ENCODE measurements at regions not wholly inside any gene's neighbourhood (a gene's known extent, or its start where the extent isn't known, plus 50 kb on each side); places are given as distances from the start of the nearest gene placed in this dataset.

GRCh38 chr14:104343690-104344640 lies 205.6 kb downstream of the KIF26A start:
- DNase-seq, result no peak

DNA sequence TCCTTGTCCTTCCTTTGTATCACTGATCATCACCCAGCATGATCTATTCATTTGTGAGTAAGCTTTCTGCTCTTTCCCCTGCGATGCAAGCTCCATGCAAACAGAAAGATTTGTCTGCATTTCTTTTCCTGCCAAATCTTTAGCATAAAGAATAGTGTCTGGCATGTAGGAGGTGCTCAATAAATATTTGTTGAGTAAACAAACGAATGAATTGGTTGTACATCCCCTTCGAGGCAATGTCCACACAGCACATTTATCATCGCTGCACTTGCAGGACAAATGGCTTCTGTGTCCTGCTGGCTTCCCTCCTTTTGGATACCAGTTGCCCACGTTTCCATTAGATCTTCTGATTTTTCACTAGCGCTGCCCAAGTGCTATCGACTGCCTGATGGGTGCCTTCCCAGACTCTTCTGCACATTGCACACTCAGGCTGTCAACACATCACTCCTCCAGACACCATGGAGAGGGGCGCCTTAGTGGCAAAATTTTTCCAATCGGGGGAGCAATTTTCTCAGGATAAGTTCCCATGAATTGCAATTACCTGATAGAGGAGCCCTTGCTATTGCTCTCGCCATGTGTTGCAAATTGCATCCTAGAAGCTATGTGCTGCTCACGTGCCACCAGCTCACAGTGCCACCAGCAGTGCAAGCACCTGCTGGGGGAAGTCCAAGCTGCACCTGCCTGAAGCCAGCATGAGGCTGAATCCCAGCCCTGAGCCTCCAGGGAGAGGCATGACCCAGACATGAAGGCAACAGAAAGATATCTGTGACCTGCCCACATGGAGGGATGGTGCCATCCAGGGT lies 206.6 kb downstream of the KIF26A start:
- no peak for DNase-seq

DNA sequence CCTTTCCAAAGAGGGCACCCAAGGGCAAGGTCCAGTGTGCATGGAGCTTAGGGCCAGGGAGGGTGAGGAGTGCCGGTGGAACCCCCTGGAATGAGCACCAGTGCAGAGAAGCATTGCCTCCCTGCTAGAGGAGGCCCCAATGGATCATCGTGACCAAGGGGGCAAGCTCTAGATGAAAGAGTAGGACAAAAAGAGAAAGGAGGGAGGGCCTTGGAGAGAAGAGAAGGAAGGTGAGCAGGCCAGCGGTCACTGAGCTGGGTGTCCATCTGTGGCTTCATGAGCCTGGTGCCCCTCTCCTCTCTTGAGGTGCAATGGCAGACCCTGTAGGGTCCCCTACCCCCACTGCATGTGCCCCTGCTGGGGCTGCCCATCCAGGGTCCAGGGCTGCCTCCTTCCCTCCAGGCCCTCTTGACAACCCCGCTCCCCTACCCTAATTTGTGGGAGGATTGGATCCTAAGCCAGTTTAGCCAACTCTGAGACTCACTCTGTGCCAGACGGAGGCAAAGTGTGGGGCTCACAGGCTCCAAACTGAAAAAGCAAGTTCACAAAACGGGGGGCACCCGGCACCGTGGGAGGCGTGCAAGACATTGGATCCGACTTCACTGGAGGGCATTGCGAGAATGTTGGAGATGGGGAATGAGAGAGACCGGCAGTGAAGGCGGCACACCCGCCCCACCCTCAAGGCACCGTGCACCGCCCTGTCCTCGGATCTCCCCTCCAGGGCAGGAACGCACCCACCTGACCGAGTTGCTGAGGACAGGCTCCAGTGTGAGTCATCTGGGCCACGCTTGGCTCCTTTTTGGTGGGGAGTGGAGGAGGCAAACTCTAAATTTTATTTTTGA lies 207.5 kb downstream of the KIF26A start:
- DNase-seq, result no peak

- DNase-seq, result no peak
Observed at GRCh38 chr14:104346608-104347007, 208.2 kb downstream of the KIF26A start.

GRCh38 chr14:104348741-104349140 lies 210.4 kb downstream of the KIF26A start:
- no peak for DNase-seq

GRCh38 chr14:104349950-104350349 lies 211.6 kb downstream of the KIF26A start:
- DNase-seq, result no peak

- DNase-seq, result no peak
Observed at GRCh38 chr14:104350463-104351185, 212.2 kb downstream of the KIF26A start.

- DNase-seq, result no peak
Observed at GRCh38 chr14:104351849-104352492, 213.6 kb downstream of the KIF26A start.

DNA sequence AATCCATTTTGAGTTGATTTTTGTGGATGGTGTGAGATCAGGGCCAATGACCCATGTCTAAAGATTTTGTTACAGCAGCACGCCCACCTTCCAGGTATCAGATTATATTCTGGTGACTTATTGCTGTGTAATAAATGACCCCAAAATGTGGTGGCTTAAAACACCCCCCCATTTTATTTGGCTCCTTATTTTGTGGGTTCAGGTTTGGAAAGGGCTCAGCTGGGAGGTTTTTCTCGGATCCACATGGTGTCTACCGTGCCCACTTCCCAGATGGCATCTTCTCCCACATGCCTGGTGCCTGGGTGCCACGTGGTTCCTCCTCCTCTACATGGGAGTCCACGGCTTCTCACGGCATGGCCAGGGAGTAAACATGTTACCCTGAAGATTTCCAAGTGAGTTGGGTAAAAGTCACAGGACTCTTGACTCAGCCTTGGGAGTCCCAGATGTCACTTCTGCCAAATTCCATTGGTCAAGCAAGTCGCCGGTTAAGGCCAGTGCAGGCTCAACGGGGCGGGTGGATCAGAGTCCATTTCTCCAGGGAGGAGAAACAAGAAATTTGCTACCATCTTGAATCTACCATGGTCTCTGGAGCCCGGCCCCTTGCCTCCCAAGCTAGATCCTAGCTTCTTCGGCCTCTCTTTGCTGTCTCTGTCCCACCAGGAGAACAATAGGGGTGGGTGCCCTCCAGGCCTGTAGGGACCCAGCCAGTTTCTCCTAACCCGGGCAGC lies 214.3 kb downstream of the KIF26A start:
- DNase-seq, result no peak

GRCh38 chr14:104353221-104353920 lies 215.0 kb downstream of the KIF26A start:
- DNase-seq, result no peak

DNA sequence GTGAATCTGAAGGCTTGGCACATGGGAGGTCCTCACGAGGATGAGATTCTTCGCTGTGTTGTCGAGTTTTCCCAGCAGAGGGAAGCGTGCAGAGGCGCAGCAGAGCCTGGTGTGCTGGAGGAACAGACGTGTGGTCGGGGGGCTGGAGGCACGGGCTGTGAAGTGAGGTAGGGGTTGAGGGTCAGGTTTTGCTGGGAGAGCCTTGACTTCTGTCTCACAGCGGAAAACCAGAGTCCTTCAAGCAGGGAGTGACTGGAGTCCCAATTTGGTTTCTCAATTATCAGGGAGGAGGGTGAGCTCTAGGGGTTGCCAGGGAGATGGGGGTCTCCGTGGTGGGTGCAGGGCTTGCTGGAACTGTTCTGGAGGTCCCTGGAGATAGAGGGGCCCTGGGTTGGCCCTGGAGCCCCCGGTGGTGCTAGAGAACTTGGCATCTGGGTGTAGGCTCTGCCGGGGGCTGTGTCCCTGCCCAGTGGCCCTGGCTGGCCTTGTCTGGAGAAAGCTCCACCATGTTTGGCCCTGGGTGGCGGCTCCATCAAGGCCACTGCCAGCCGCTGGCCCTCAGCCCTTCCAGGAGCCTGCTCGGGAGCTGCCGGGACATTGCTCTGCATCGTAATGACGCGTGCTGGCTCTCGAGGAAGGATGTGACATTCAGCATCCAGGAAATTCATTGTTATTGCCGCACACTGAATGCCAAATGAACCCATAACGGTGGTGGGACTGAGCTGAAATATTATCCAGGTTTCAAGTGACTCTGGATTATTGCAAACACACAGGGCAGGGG lies 215.7 kb downstream of the KIF26A start:
- DNase-seq, result no peak

DNA sequence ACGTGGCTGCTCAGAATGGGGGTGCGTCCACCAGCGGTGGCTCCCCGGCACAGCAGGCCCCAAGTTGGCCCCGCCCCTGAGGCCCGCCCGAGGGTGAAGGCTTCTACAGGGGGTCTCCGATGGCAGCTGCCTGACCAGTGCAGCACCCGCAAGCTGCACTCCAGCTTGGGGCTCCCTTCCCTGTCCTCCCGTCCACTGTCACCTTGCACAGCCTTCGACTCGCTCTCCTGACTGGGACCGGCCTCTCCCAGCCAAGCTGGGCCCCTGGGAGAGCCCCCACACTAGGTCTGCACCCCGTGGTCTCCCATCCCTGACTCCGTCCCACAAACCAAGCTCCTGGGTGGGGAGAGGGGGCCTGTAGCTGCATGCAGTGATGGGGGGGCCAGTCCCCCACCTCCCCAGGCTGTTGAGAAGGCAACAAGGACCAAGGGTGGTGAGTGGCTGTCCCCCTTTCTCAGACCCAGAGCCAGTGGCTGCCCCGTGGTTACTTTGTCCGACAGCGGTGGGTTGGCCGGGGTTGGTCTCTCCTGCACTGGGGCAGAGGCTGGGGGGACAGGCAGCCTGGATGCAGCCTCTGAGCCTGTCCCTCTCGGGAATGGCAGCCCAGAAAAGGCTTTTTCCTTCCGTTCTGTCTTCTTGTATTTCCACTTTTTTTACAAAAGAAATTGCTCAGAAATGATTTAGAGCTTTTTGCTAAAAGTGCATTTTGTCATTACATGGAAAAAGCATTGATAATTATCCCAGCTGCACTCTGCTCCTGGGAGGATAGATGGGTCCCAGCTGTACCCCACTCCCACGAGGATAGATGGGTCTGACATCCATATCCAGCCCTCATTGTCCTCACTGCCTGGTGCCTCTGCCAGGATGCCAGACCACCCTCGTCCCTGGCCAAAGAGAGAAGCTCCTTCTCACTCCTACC lies 217.0 kb downstream of the KIF26A start:
- no peak for DNase-seq

DNA sequence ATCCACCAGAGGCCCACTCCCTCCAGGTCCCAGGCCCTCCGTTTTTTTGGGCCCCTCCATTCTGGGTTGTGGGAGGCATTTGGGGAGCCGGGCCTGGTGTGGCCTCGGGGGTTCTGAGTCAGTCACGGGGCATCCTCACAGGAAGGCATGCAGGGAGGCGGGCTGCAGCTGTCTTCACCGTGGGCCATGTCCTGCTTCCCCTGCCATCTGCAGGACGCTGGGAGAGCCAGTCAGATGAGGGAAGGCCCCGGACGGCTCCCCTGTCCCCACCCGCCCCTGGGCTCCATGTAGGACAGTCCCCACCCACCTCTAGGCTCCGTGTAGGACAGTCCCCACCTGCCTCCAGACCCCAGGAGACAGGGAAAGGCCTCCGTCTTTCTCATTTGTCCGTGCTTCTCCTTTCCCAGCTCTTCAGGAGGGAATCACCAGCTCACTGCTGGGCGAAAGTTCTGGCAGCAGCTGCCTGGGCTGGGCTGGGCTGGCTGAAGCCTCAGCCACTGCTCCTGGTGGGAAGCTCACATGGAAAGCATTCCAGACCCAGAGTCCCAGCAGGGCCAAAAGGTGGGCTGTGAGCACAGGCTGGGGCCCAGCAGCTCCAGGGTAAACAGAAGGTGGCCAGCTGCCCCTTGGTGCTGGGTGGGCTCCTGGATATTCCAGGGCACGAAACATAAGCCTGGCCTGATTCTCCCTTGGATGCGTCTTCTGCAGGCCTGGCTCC lies 217.8 kb downstream of the KIF26A start:
- no peak for DNase-seq

- DNase-seq, result no peak
Observed at GRCh38 chr14:104356738-104357688, 218.6 kb downstream of the KIF26A start.

- no peak for DNase-seq
Observed at GRCh38 chr14:104357689-104358527, 219.5 kb downstream of the KIF26A start.

All from NCI-H524 (cell line).